Gastrocnemius medialis (tissue), 4 donors: ENCODE measurements at regions not wholly inside any gene's neighbourhood (a gene's known extent, or its start where the extent isn't known, plus 50 kb on each side); places are given as distances from the start of the nearest gene placed in this dataset.

Experiments
- POLR2A ChIP-seq, 2 donors: fragments of 450-650 bp; IDR thresholded peaks; one replicate each; pipeline ENCODE4 v1.6.1; 2017; ENCODE audit warnings: antibody characterized with exemption in 2 of 2, mild to moderate bottlenecking in 2 of 2, moderate library complexity in 2 of 2
- TF ChIP-seq, protein P1 (sequence below), 5 experiments: fragments of 450-650 bp in 3 of 5; fragments of 200-600 bp in 2 of 5; sonication (generic) in 2 of 5; IDR thresholded peaks in 4 of 5; conservative IDR thresholded peaks in 1 of 5; 1 replicate in 4 of 5; 2 replicates in 1 of 5; pipeline ENCODE4 v1.5.1; 2016 to 2019; ENCODE audit warnings: antibody characterized with exemption in 5 of 5, mild to moderate bottlenecking in 3 of 5, moderate library complexity in 3 of 5

DNA sequence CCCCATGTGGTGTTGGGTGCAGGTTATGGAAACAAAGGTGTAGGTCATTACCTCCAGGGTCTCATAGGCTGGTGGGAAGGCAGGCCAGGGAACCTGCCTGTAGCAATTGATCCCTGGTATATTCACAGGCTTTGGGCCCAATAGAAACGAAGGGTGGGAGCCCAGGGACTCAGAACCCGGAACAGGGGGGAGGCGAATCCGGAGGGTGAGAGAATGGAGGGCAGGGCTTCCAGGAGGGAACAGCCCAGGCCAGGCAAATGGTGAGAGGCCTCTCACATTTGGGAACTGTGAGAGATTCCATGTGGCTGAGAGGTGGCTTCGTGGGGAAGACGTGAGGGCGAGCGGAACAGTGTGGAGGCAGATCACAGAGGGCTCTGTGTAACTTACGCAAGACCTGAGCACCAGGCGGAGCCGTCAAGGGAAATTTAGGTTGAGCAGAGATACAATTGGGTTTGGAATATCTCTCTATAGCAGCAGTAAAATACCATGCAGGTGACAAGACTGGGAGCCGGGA lies 267.1 kb downstream of the ERMARD start:
- TF ChIP-seq, protein P1, sequence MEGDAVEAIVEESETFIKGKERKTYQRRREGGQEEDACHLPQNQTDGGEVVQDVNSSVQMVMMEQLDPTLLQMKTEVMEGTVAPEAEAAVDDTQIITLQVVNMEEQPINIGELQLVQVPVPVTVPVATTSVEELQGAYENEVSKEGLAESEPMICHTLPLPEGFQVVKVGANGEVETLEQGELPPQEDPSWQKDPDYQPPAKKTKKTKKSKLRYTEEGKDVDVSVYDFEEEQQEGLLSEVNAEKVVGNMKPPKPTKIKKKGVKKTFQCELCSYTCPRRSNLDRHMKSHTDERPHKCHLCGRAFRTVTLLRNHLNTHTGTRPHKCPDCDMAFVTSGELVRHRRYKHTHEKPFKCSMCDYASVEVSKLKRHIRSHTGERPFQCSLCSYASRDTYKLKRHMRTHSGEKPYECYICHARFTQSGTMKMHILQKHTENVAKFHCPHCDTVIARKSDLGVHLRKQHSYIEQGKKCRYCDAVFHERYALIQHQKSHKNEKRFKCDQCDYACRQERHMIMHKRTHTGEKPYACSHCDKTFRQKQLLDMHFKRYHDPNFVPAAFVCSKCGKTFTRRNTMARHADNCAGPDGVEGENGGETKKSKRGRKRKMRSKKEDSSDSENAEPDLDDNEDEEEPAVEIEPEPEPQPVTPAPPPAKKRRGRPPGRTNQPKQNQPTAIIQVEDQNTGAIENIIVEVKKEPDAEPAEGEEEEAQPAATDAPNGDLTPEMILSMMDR (IDR thresholded peaks at IDR 0.05 in 4 of 5, conservative IDR thresholded peaks at IDR 0.05 in 1 of 5): no peak
- TF ChIP-seq POLR2A (IDR thresholded peaks at IDR 0.05): no peak
